Esophagus squamous epithelium (tissue), 5 donors: ENCODE measurements at regions not wholly inside any gene's neighbourhood (a gene's known extent, or its start where the extent isn't known, plus 50 kb on each side); places are given as distances from the start of the nearest gene placed in this dataset.
"Not testable (repeated sequence)": the region's sequence is repeated elsewhere in the genome, so short reads cannot be mapped to it uniquely, and the experiment has no call there.

ENCODE experiments used
- DNase-seq: peaks from one replicate; lab custom pipeline; 2025; lab: John Stamatoyannopoulos, UW
- H3K27ac ChIP-seq, 4 donors: fragments of 200-600 bp; sonication (generic); one replicate each; pipeline ENCODE4 v1.5.1; 2016 to 2019; ENCODE audit warnings: mild to moderate bottlenecking in 1 of 4
- H3K27me3 ChIP-seq, 4 donors: fragments of 200-600 bp; sonication (generic); 1 replicate in 3 of 4; 2 replicates in 1 of 4; pipeline versions ENCODE4 v1.5.1 to v1.6.0; 2017 to 2021; ENCODE audit warnings: antibody characterized with exemption in 1 of 4
- H3K36me3 ChIP-seq, 3 donors: fragments of 200-600 bp; sonication (generic); one replicate each; pipeline ENCODE4 v1.5.1; 2016 to 2019
- H3K4me1 ChIP-seq, 3 donors: fragments of 200-600 bp; sonication (generic); one replicate each; pipeline ENCODE4 v1.5.1; 2017 to 2019
- H3K4me3 ChIP-seq, 4 donors: fragments of 200-600 bp; sonication (generic); 1 replicate in 3 of 4; 2 replicates in 1 of 4; pipeline ENCODE4 v1.5.1; 2016 to 2019; ENCODE audit warnings: mild to moderate bottlenecking in 2 of 4, moderate library complexity in 1 of 4
- H3K9me3 ChIP-seq, 3 donors: fragments of 200-600 bp; sonication (generic); one replicate each; pipeline ENCODE4 v1.5.1; 2016 to 2019
- CTCF ChIP-seq, 6 experiments: fragments of 450-650 bp in 4 of 6; fragments of 200-600 bp in 2 of 6; sonication (generic) in 2 of 6; IDR thresholded peaks; one replicate each; pipeline ENCODE4 v1.5.1; 2016 to 2019; ENCODE audit warnings: antibody characterized with exemption in 6 of 6, mild to moderate bottlenecking in 4 of 6, moderate library complexity in 4 of 6
- POLR2A ChIP-seq, 4 donors: fragments of 450-650 bp; IDR thresholded peaks; one replicate each; pipeline ENCODE4 v1.6.1; 2017; ENCODE audit warnings: antibody characterized with exemption in 4 of 4, mild to moderate bottlenecking in 4 of 4, moderate library complexity in 3 of 4
- WGBS, 2 donors: methylation state at CpG; one replicate each; pipeline ENCODE4 v1.1.5; 2018; 5-methylcytosine and 5-hydroxymethylcytosine counted together
- intact Hi-C: fragments of 100-400 bp; cut with DNase I; formaldehyde crosslinking; loops from one replicate; pipeline ENCODE4 v1.15.0; 2022
- donor health status: DM: yes; HTN: yes; CAD: no.

GRCh38 chr7:25050223-25050622 lies 70.2 kb upstream of the OSBPL3 start:
- intact Hi-C loops, result no loop called here

GRCh38 chr7:25048444-25048834 lies 68.5 kb upstream of the OSBPL3 start:
- no peak overlapping the region for H3K4me3 ChIP-seq
- H3K27me3 ChIP-seq, result no peaks in the 10 kb centered on the region
- no peak for TF ChIP-seq POLR2A (IDR thresholded peaks at IDR 0.05)
- TF ChIP-seq CTCF (IDR thresholded peaks at IDR 0.05), result no peak
- 26 to 73% methylated on average over 1 of the region's 1 CpG for WGBS, 2 donors
- intact Hi-C loops, result no loop called here
- no peak for DNase-seq
- no peaks in the 10 kb centered on the region for H3K36me3 ChIP-seq
- H3K27ac ChIP-seq, result peak overlapping the region in 3 of 4 donors; percentile 14 to 56 (median 21)
- no peaks in the 10 kb centered on the region for H3K9me3 ChIP-seq
- H3K4me1 ChIP-seq, result peaks cover 0 to 7% (median 0%) of the 10 kb centered on the region in 3 donors

More at GRCh38 chr7:25050223-25050622, 70.2 kb upstream of the OSBPL3 start:
- H3K4me3 ChIP-seq, result no peak overlapping the region
- no peaks in the 10 kb centered on the region for H3K27me3 ChIP-seq
- H3K27ac ChIP-seq, result no peak overlapping the region
- peaks cover 0 to 7% (median 0%) of the 10 kb centered on the region in 3 donors for H3K4me1 ChIP-seq
- no peak for DNase-seq
- H3K36me3 ChIP-seq, result no peaks in the 10 kb centered on the region
- no peak for TF ChIP-seq POLR2A (IDR thresholded peaks at IDR 0.05)
- TF ChIP-seq CTCF (IDR thresholded peaks at IDR 0.05), result no peak
- no peaks in the 10 kb centered on the region for H3K9me3 ChIP-seq
- 84 to 92% methylated on average over 5 of the region's 5 CpGs for WGBS, 2 donors

GRCh38 chr7:25047571-25048443 lies 67.8 kb upstream of the OSBPL3 start:
- intact Hi-C loops, H3K4me1 ChIP-seq, DNase-seq, H3K27me3 ChIP-seq, H3K4me3 ChIP-seq, H3K9me3 ChIP-seq, H3K36me3 ChIP-seq: not testable (repeated sequence)
- peak overlapping the region in 3 of 4 donors; percentile 14 to 56 (median 21) for H3K27ac ChIP-seq
- WGBS, 2 donors, result 70 to 86% methylated on average over 7 to 8 of the region's 27 CpGs

GRCh38 chr7:25037325-25037724 lies 57.3 kb upstream of the OSBPL3 start:
- no peak overlapping the region for H3K4me3 ChIP-seq

GRCh38 chr7:25035274-25035673 lies 55.3 kb upstream of the OSBPL3 start:
- no peaks in the 10 kb centered on the region for H3K9me3 ChIP-seq
- H3K27ac ChIP-seq, result no peak overlapping the region
- intact Hi-C loops, result no loop called here
- H3K4me3 ChIP-seq, result no peak overlapping the region
- TF ChIP-seq POLR2A (IDR thresholded peaks at IDR 0.05) (no peak), CTCF (IDR thresholded peaks at IDR 0.05) (no peak)
- WGBS, 2 donors, result 81 to 87% methylated on average over 4 of the region's 4 CpGs
- DNase-seq, result no peak
- H3K4me1 ChIP-seq, result no peaks in the 10 kb centered on the region
- H3K27me3 ChIP-seq, result no peaks in the 10 kb centered on the region
- H3K36me3 ChIP-seq, result no peaks in the 10 kb centered on the region

More at GRCh38 chr7:25037325-25037724, 57.3 kb upstream of the OSBPL3 start:
- no CpG with 5 or more reads among the region's 1 CpG for WGBS, 2 donors
- no peak for TF ChIP-seq CTCF (IDR thresholded peaks at IDR 0.05)
- no peak for TF ChIP-seq POLR2A (IDR thresholded peaks at IDR 0.05)
- intact Hi-C loops, result no loop called here
- Histone ChIP-seq H3K27ac (no peak overlapping the region), H3K9me3 (no peaks in the 10 kb centered on the region), H3K36me3 (no peaks in the 10 kb centered on the region), H3K4me1 (no peaks in the 10 kb centered on the region), H3K27me3 (no peaks in the 10 kb centered on the region)
- no peak for DNase-seq
